ENCODE measurements at regions not wholly inside any gene's neighbourhood (a gene's known extent, or its start where the extent isn't known, plus 50 kb on each side); places are given as distances from the start of the nearest gene placed in this dataset.
A peak's percentile ranks its signal among the peaks of the same experiment; 100 is the strongest.

- no peak for DNase-seq
- H3K27me3 ChIP-seq: peaks cover 0 to 9% (median 0%) of the 10 kb centered on the region in 7 donors
- H3K4me1 ChIP-seq: no peaks in the 10 kb centered on the region
- TF ChIP-seq, protein P1, sequence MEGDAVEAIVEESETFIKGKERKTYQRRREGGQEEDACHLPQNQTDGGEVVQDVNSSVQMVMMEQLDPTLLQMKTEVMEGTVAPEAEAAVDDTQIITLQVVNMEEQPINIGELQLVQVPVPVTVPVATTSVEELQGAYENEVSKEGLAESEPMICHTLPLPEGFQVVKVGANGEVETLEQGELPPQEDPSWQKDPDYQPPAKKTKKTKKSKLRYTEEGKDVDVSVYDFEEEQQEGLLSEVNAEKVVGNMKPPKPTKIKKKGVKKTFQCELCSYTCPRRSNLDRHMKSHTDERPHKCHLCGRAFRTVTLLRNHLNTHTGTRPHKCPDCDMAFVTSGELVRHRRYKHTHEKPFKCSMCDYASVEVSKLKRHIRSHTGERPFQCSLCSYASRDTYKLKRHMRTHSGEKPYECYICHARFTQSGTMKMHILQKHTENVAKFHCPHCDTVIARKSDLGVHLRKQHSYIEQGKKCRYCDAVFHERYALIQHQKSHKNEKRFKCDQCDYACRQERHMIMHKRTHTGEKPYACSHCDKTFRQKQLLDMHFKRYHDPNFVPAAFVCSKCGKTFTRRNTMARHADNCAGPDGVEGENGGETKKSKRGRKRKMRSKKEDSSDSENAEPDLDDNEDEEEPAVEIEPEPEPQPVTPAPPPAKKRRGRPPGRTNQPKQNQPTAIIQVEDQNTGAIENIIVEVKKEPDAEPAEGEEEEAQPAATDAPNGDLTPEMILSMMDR (IDR thresholded peaks at IDR 0.05): no peak
- ATAC-seq: no peak
- H3K36me3 ChIP-seq: no peaks in the 10 kb centered on the region
- 83 to 90% methylated on average over 2 of the region's 2 CpGs for WGBS, 2 donors
- H3K9me3 ChIP-seq: peaks cover 0 to 28% (median 0%) of the 10 kb centered on the region in 11 donors
- H3K27ac ChIP-seq: no peak overlapping the region
- H3K4me3 ChIP-seq: no peak overlapping the region
- intact Hi-C loops (cut with DNase I): no loop called here
Observed at GRCh38 chr15:25950014-25950413, 86.9 kb upstream of the ATP10A start.

GRCh38 chr15:25947323-25948314, 84.5 kb upstream of the ATP10A start:
- TF ChIP-seq, protein P1 (IDR thresholded peaks at IDR 0.05): peak in 2 of 9 donors; percentile 17 to 22
- ATAC-seq (no peak), DNase-seq (no peak)
- Histone ChIP-seq H3K27me3 (peaks cover 0 to 9% (median 0%) of the 10 kb centered on the region in 7 donors), H3K36me3 (no peaks in the 10 kb centered on the region), H3K4me3 (no peak overlapping the region), H3K9me3 (peaks cover 0 to 14% (median 0%) of the 10 kb centered on the region in 11 donors), H3K27ac (no peak overlapping the region), H3K4me1 (no peaks in the 10 kb centered on the region)
- intact Hi-C loops (cut with DNase I): loop anchor here in 3 of 10 donors (10.0 kb wide), 1 partner anchor 917 kb away; the partner anchor contains the start of gene GABRA5 (in 3 of the 3)
- 40 to 44% methylated on average over 5 of the region's 5 CpGs for WGBS, 2 donors

DNA sequence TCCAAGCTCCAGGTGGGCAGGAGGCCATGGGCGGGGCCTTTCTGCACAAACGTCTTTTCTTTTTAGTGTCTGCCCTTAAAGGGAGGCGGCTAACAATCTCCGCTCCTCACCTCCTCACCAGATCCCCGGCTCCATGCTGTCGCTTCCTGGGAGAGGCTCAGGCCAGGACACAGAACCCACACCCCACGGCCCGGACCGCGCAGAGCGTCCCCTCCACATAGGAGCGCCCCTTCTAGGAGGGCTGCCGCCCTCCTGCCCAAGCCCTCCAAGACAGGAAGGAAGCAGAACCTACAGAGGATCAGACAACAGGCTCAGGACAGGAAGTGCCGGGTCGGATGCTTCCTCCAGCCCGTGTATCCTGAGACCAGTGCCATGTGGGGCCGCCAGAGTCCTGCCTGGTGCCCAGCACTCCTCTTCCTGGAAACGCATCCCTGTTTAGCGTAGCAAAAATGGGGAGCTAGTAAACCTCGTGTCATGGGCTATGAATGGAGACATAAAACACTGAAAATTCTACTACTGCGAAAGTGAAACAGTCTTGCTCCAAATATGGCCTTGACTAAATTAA, 83.2 kb upstream of the ATP10A start:
- TF ChIP-seq, protein P1 (IDR thresholded peaks at IDR 0.05): no peak
- no peak overlapping the region for H3K4me3 ChIP-seq
- DNase-seq (no peak), ATAC-seq (no peak)
- intact Hi-C loops (cut with DNase I): loop anchor here in 3 of 10 donors (10.0 kb wide), 1 partner anchor 918 kb away; the partner anchor contains the start of gene GABRA5 (in 3 of the 3)
- H3K9me3 ChIP-seq: peaks cover 0 to under 1% (median 0%) of the 10 kb centered on the region in 11 donors
- no peak overlapping the region for H3K27ac ChIP-seq
- no peaks in the 10 kb centered on the region for H3K4me1 ChIP-seq
- H3K36me3 ChIP-seq: no peaks in the 10 kb centered on the region
- H3K27me3 ChIP-seq: peaks cover 0 to 9% (median 0%) of the 10 kb centered on the region in 7 donors
- 69 to 75% methylated on average over 21 of the region's 21 CpGs for WGBS, 2 donors

- no peak for ATAC-seq
- H3K4me1 ChIP-seq: no peaks in the 10 kb centered on the region
- WGBS, 2 donors: 69 to 76% methylated on average over 17 of the region's 17 CpGs
- TF ChIP-seq, protein P1 (IDR thresholded peaks at IDR 0.05): no peak
- no peak for DNase-seq
- H3K36me3 ChIP-seq: no peaks in the 10 kb centered on the region
- intact Hi-C loops (cut with DNase I): loop anchor here in 3 of 10 donors (10.0 kb wide), 1 partner anchor 920 kb away; the partner anchor contains the start of gene GABRA5 (in 3 of the 3)
- H3K27me3 ChIP-seq: peaks cover 0 to 9% (median 0%) of the 10 kb centered on the region in 7 donors
- H3K9me3 ChIP-seq: no peaks in the 10 kb centered on the region
- no peak overlapping the region for H3K27ac ChIP-seq
- no peak overlapping the region for H3K4me3 ChIP-seq
Observed at GRCh38 chr15:25944386-25944785, 81.3 kb upstream of the ATP10A start.
